HL-60/S4 treated with phorbol 12-myristate 13-acetate at 8.2 ng/mL for 4 days and 3 days (cell line): ENCODE measurements at regions not wholly inside any gene's neighbourhood (a gene's known extent, or its start where the extent isn't known, plus 50 kb on each side); places are given as distances from the start of the nearest gene placed in this dataset.

ENCODE experiments used
- in situ Hi-C: fragments of 300-500 bp; cut with MboI; formaldehyde crosslinking; loops from 2 replicates; pipeline ENCODE4 v1.15.0; 2022; ENCODE audit warnings: low sequenced_read_pairs

DNA sequence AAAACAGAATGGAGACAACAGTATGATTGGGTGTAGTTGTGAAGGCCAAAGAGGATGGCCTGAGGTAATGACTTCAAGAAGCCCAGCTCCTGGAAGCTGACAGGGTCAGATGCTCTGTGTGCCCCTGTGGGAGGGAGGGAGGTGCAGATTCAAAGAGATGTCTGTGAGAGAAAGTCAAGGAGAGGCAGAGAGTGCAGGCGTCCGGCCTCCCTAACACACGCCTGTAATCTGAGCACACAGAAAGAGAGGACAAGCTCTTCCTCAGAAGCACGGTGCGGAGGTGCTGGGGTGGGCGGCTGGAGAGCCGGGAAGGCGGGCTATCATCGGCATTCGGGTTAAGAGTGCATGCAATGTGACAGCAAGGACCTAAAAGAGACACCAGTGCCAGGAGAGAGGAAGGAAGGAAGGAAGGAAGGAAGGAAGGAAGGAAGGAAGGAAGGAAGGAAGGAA is 238.2 kb upstream of the HES1 start:
- in situ Hi-C loops = no loop called here

DNA sequence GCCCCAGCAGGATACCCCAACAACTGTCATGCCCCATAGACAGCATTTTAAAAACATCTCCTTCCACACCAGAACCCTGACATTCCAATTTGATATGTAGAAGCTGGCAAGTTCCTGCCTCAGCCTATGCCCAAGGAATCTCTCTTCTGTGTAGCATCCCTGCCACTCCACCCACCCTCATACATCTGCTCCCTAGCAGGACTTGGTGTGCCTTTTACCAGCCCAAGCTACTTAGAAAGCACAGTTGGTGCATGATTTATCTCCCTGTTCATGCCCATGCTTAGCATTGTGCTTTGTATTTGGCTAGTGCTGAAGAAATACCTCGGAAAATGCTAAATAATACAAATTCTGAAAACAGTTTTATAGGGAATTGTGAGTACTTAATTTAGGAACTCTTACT is 236.9 kb upstream of the HES1 start:
- in situ Hi-C loops = no loop called here

DNA sequence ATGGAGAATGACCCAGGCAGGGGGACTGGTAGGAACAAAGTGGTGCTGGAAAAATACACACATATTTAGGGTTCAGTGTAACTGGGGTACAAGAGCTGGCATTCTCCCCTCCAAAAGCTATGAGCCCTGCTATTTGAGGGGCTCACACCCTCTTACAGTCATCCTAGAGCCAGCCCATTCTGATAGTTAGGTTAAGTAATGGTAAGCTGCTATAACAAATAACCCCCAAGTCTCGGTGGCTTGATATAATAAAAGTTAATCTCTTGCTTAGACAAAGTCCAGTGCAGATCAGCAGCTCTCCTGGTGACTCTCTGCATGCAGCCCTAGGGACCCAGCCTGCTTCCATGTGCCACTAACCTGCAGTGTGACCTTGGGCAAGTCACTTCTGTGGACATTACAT is 234.9 kb upstream of the HES1 start:
- in situ Hi-C loops = no loop called here

DNA sequence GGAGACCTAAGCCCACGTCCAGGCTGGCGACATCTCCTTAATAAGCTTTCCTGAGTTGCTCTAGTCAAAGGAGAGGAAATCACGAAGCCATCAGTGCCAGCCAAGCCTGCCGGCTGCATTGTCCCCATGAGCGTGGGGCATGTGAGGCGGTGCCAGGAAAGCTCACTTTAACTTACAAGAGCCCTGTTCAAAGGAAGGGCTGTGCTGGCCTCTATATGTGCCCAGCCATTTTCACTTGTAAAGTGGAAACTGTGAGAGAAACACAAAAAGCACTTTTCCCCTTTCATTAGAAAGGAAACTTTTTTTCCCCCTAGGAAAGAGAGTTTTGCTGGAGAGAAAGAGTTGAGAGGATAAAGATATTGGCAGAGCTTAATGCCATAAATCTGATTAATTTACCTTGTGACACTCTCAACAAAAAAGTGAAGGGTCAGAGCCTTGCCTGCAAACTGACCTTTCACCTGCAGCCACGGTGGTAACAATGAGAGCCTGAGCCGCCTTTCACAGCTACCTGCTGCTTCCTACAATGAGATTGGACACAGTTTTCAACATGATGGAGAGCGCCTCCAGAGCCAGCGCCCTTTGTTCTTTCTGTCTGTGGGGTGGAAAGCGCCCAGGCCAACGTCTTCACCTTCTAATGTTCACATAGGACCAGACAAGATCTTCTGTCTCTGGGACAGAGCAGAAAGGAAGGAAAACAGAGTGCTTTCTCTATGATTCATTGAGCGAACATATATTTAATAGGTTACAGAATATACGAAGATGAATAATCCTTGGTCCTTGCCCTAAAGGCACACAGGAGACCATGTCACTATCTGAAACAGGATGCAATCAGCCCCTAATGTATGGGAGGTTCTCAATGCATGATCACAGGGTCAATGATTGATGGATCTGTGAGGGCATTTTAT is 233.1 kb upstream of the HES1 start:
- in situ Hi-C loops = no loop called here

DNA sequence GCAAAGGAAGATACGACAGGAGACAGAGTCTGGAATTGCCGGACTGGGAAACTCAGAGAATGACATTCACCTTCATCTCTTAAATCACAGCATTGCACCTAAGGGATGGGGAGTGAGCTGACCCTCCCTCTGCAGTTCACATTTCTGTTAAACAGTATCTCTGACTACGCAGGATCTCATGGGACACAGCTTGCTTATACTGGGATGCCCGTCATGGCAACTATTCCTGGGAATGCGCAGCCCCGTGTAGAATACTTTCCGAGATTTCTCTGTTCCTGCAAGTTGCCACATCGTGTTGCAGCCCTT is 232.5 kb upstream of the HES1 start:
- in situ Hi-C loops = no loop called here

DNA sequence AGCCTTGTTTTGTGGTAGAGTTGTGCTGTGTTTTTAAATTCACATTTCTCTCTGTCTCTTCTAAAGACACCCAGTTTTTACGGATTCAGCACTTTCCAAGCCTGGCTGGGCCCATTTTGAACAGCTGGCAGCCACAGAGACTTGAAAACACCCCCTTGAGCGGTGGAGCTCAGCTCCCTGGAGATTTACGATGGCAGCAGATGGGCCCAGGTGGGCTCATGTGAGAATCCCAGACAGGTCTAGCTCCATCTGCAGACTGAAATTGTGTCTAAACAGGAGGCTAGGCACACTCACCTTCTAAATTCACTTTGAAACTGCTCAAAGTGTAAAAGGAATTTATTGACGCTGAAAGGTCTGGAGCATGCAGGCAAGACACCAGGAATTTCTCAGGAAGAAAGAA is 232.0 kb upstream of the HES1 start:
- in situ Hi-C loops = no loop called here

DNA sequence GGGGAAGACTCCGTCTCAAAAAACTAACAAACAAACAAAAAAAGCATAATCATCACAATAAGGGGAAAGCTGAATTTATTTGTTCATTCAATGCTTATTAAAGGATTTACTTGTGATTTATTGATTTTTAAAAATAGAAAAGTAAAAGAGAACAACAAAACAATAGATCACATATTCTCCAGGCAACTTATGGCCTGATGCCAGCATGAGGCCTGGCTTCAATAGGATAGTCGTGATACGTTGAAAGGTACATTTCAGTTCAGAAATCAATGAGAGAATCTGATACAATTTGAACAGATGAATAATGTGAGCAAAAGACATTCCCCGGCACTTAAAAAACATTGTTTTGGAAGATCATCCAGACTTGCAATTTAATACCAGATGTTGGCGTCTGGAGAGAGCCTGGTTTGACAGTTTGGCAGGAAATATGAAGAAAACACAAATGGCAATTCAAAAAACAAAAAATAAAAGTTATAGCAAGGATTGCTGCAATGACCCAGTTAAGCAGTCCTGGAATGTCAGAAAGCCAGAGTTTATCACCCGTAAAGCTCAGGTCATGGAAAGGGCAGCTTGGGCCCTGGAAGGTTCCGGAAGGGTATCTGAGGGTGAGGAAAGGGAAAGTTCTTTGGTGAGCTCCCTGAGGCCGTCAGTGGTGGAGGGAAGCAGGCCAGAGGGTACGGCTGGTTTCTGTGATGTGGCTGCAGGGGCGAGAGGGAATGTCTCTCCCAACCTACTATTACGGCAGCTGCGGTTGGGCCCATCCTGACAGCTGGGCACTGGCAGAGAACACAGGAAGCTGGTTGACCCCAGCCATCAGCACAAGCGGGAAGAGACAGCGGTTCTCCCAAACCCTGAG is 230.2 kb upstream of the HES1 start:
- in situ Hi-C loops = no loop called here

DNA sequence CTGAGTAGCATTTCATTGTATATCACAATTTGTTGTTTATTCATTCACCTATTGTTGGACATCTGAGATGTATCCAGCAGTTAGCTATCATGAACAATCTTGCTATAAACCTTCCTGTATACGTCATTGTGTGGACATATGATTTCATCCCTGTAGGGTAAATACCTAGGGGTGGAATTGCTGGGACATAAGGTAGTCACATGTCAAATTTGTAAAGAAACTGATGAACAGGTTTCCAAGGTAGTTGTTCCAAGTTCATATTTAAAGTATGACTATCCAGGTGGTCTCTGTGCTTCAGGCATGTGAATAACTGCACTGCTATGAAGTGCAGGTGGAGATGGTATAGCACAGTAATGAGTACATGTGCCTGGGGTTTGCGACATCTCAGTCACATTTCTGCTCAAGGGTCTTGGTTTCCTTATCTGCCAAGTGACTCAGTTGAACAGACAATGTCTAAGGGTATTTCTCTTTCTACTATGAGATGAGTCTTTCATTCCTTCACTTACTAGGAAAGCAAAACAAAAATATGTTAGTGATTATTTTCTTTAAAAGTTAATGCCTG is 229.0 kb upstream of the HES1 start:
- in situ Hi-C loops = no loop called here

DNA sequence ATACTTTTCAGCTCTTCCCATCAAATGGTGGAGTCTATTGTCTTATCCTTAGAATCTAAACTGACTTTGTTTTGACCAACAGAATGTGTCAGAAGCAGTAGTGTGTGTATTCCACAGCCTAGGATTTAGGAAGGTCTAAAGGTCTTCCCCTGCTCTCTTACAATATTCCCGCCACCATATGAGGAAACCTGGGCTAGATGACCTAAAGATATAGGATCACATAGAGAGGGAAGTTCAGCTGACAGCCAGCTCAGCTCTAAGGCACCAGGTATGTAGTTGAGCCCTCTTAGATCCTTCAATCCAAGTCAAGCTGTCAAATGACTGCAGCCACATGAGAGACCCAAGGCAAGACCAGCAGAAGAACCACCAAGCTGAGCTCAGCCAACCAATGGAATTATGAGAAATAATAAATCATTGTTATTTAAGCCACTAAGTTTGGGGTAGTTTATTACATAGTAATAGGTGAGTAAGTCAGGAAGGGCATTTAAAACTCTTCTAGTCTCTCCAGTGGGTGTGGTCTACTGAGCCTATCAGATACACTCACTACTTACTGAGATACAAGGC is 227.7 kb upstream of the HES1 start:
- in situ Hi-C loops = no loop called here

DNA sequence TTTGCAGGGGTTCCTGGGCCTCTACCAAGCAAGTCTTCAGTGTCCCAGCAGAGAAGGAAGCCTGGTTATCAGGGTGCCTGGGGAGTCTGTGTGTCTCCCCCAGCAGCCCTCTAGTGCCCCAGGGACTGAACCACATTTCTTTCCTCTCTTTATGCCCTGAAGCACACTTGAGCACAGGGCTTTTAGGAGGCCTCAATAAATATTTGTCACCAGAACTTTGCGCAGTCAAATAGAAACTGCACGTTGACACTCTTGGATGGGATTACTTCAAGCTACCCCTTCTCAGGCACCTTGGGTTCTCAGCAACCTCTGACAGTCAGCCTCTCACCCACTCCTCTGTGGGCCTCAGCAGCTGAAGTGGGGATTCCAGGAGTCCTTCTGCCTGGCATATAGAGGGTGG is 226.6 kb upstream of the HES1 start:
- in situ Hi-C loops = no loop called here

DNA sequence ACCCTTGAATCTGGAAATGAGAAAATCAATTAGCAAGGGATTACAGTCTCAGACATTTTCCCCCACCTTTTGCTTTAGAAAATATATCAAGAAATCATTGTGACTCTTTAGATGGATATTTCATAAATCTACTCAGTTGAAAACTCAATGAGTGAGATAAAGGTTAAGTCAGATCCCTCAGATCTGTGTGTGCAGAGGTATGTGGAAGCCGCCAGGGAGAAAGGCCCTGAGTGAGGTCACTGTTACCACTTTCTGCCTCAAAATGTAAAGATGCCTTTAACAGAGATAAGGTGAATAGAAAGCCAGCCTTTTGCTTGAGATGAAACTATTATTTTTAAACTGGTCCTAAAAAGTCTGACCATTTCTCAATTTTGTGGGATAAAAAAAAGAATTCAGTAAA is 225.6 kb upstream of the HES1 start:
- in situ Hi-C loops = no loop called here

DNA sequence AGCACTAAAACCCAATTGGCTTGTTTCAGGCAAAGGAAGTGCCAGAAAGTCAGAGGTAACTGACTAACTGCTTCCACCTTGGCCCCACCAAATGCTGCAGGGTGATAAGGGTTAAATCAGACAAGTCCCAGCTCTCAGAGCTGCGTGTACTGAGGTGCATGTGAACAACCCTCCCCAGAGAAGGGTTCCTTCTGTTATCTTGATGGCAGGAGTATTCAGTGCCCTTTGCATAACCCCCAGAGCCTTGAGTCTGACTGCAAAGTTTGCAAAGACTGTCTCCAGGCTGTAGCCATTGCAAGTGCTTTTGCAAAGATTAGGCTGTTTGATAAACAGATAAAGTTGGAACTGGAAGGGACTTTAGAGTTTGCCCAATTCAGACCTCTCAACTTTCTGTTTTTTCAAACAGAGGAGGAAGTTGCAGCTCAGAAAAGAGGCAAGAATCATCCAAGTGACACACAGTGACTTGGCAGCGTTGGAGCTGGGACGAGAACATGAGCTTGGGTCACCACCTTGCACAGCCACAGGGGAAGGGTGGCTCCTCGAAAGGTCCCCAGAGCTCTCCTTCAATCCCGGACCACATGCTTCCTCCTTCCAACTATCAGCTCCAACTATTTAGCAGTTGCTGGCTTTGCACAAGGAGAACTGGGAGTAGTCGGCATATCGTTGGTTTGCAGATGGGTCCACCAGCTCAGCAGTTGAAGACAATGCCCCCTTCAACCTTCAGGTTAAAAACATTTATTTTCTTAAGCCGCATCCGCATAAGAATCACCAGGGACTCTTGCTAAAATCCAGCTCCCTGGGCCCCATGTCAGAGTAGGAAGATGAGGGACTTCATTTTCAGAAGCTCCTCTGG is 224.8 kb upstream of the HES1 start:
- in situ Hi-C loops = no loop called here

DNA sequence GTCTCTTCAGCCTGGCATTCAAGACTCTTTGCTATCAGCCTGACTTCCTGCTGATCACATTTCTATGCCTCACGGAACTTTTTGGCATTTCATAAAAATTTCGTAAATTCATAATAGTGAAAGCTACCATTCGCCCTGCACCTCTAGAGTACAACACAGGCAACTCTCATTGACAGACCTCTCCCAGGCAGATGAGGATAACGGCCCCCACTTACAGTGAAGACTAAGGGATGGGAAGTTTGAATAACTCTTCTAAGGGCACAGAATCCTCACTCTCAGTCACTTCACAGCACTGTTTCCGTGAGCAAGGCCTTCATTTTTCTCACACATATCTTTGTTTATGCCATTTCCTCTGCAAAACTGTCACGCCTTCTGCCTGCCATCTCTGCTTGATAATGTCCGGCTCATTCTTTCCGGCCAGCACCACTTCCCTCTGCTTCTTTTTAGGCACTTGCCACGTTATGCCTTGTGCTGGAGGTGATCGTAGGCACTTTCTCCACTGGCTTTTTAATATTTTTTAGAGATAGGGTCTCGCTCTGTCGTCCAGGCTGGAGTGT is 224.1 kb upstream of the HES1 start:
- in situ Hi-C loops = no loop called here

DNA sequence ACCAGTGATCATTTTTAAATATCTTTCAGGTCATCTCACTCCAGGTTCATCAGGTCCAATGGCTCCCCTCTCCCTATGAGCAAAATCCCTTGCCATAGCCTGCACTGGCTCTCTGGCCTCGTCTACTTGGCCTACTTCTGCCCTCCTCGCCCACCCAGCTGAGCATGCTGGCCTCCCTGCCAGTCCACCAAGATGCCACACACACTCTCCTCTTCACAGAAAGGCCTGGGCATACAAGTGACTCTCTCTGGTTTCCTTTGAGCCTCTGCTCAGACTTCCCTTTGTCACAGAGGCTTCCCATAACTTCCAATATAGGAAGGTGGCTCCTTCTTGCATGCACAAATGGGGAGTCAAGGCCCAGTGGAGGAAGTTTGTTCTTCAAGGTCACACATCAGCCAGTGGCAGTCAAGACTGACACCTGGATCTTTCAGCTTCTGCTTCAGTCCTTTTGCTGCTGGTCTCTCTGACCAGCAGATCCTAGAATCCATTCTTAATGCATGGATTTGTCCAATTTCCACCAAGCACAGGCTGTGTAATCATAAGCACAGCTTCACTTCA is 223.2 kb upstream of the HES1 start:
- in situ Hi-C loops = no loop called here

DNA sequence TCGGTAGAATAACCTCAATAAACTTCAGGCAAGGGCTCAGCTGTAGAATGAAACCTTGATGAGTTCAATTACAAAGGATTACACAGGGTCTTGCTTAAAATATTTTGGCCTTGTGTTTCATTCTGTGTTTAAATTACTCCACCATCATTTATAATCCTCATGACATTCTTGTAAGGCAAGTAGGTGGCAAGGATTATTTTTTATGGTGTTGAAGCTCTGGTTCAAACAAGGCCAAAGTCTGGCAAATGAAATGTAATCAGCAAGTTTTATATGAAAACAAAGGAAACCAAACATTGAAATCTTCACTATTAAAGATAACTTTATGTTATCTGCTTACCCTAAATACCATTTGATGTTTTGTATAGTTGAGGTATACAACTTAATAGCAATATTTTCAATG is 221.3 kb upstream of the HES1 start:
- in situ Hi-C loops = no loop called here

DNA sequence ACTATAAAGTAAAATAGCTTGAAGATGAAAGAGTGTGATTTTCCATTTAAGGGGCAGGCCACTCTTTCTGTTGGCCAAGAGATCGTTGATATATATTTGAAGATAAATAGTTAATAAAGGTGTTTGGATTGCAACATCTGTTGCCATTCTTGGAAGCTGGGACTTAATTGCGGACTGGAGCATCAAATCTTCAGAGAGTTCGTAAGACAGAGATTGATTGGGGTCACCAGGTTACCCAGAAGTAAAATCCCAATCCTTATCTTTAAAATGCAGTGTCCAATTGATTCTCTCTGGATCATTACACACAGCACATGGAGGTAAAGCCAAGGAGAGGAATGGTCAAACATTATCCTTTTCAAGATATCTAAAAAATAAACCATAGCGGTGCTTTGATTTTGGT is 220.8 kb upstream of the HES1 start:
- in situ Hi-C loops = no loop called here

DNA sequence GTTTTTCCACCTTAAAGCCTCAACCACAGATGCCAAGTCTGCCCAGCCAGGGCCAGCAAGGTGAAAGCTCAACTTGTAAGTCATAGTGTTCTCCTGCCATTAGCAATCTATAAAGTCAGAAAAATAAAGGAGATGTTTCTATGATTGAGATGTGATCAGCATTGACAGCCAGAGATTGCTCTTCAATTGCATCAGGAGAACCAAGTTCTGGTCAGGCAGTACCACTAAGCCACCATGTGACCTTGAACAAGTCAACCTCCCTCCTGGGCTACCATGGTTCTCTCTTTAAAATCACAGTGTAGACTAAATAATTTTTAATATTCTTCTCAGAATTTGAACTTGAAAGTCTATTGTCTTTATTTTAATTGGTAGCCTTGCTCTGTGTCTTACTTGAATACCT is 220.3 kb upstream of the HES1 start:
- in situ Hi-C loops = no loop called here

DNA sequence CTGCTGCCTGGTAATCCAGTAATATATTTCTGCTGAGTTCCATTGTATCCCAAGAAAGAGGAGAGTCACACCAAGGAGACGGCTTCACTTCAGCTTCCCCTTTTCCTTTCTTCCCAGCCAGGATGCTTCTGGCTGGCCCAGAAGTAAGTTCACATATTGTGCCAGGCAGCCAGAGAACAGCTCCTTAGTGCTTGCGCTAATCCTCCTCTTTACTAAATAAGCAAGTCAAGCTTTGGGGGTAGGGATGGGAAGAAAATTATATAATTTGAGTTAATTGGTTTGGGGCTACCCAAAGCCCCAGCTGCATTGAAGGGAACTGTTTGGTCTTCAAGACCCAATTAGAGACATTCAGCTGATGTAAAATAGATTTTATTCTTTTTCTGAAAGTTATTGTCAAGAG is 218.8 kb upstream of the HES1 start:
- in situ Hi-C loops = no loop called here

DNA sequence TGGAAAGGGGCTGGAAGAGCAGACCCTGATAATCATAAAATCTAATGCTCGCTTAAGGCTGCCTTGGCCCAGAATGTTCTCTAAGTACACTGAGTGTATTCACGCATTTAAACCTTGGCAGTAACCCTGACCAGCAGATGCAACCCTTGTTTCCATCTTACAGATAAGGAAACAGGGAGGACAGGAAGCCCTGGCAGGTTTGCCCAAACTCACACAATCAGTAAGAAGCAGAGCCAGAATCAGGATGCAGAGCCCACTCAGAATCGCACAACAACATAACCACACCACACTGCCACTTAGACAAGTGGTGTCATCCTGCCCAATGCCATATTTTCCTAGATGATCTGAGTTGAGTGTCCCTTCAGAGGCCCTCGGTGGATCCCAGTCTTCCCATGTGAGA is 214.5 kb upstream of the HES1 start:
- in situ Hi-C loops = no loop called here
